ENCODE measurements at regions not wholly inside any gene's neighbourhood (a gene's known extent, or its start where the extent isn't known, plus 50 kb on each side); places are given as distances from the start of the nearest gene placed in this dataset.
"Not testable (repeated sequence)": the region's sequence is repeated elsewhere in the genome, so short reads cannot be mapped to it uniquely, and the experiment has no call there.

DNA sequence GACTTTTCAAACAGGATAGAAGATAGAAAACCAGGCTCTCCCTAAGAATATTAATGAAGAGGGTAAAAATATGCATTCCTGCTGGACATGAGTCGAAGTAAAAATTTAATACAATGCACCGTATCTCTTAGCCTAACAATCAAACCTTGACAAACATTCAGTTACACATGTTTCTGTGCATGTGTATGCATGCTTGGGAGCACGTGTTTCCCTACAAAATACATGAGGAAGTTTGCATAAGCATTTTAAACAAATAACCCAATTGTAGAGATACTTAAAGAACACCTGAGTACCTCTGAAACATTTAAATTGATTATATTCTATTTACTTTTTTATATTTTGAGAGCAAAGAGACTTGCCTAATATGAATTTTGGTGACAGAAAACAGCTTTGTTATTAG lies 1763.7 kb upstream of the SEL1L start:
- no peak for DNase-seq (ENCODE audit: low read depth)

DNA sequence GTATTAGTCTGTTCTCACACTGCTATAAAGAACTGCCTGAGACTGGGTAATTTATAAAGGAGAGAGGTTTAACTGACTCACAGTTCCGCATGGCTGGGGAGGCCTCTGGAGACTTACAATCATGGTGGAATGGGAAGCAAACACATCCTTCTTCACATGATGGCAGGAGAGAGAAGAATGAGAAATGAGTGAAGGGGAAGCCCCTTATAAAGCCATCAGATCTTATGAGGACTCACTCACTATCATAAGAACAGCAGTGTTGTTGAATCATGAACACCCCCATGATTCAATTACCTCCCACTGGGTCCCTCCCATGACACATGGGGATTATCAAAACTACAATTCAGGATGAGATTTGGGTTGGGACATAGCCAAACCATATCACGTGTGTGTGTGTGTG lies 1764.4 kb upstream of the SEL1L start:
- DNase-seq (ENCODE audit: low read depth): not testable (repeated sequence)

DNA sequence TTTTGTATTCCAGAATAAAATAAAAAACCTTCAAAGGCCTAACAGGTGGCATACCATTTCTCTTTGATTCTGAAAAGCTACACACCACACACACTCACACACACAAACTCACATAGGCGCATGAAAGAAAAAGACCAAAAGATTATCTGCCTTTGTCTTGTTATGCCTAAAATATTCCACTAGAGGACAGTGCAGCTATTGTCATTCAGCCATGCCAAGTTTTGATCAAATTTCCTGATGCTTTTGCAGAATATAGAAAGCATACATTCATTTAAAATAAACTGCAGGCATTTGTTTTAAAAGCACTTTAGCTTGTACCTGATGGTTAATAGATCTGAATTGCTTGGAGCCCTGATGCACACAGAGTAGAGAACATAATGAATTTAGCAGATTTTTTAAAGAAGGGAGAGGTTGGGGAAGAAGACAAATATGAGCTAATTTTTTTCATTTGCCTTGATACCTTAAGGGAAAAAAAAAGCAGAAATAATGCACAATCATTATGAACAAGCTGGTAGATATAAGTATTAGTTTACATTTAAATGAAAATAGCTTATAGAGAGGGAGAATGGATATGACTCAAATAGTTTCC lies 1766.9 kb upstream of the SEL1L start:
- DNase-seq (ENCODE audit: low read depth): no peak

DNA sequence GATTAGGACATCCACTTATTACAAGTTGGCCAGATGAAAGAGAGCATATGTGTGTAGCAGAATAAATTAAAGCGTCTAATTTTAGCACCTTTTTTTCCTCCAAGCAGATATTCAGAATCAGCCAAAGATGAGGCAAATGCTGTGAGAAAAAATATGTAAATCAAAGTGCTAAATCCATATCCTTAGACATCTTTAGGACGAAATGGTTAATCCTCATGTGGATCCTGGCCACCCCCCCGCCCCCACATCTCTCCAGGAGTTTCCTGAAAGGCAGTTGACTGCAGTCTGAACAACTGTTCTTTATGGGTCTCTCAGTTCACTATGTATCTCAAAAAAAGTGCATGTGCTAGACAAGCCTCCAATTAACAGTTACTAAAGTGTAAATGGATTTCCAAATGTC lies 1768.1 kb upstream of the SEL1L start:
- DNase-seq (ENCODE audit: low read depth): no peak

DNA sequence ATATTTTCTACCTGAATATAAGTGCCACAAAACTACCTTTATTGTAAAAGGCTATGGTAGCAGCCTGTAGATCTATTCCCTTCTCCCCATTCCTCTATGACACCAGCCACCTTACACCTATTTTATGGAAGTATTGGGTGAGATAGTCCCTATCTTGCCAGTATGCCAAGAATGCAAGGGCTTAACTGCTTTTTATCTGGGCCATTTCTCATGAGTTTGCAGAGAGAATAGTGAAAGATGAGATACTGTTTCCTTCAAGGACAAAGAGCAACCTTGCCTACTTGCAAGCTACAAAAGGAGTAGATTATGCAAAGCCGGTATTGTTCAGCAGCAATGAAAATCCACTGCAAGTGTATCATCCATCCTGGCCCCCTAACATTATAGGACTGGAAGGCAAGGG lies 1775.6 kb upstream of the SEL1L start:
- no peak for DNase-seq (ENCODE audit: low read depth)

DNA sequence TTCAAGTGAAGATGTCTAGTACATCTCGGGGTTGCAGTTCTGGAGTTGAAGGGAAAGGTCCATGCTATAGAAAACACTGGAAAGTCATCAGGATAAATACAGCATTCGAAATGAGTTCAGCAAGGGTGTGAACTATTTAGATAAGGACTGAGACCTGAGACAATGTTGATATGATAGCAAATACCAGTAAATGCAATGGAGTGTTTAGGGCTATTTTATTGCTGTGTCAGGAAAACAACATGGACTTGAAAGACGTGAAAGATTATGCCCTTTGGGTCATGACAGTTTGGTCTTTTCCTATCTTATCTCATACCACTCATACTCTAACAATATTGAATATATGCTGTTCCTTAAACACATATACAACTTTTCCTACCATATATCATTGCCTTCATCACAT lies 1776.2 kb upstream of the SEL1L start:
- DNase-seq (ENCODE audit: low read depth): no peak

DNA sequence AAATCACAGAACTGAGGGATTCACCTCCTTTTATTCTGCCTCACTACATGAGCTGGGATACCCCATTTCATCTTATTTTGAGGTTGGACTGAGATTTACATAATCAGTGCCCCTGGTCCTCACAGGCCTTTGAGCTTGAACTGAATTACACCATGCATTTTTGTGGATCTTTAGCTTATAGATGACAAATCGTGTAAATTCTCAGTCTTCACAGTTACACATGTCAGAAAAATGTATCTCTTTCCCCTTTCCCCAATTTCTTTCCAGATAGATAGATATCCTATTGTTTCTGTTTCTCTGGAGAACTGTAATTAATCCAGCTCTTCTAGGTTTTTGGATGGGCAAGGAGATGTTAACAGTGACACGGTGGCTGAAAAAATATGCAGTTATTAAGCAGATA lies 1778.9 kb upstream of the SEL1L start:
- DNase-seq (ENCODE audit: low read depth): no peak

DNA sequence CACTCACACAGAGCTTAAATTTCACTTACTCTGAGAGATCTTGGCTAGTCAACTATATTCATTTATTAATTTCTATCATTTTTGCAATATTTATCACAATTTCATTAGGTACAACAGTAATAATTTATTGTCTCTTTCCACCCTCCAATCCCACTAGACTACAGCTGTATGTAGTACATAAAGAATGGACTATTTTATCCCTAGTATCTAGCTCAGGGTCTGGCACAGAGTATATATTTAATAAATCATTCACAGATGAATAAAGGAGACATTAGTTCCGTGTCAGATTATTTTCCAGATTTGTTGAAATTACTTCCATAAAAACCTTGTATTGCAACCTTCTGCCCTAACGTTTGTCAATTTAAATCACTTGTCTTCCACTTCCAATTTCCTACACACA lies 1781.1 kb upstream of the SEL1L start:
- DNase-seq (ENCODE audit: low read depth): no peak

DNA sequence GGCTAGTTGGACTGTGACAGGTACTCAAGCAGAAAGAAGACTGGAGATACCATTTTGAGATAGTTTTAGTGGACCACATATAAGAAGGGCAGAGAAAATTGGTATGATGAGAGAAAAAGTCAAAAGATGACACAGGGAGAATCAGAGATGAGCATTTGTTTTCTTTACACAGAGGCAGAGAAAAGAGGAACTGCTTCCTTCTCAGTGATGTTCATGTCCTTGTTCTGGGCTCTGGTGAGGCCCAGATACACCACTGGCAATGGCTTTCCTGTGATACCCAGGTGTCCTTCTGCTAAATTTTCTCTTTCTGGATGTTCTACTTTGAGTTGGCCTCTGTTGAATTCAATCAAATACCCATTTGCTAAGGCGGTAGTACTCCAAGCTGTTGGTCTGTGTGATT lies 1782.7 kb upstream of the SEL1L start:
- DNase-seq (ENCODE audit: low read depth): no peak

DNA sequence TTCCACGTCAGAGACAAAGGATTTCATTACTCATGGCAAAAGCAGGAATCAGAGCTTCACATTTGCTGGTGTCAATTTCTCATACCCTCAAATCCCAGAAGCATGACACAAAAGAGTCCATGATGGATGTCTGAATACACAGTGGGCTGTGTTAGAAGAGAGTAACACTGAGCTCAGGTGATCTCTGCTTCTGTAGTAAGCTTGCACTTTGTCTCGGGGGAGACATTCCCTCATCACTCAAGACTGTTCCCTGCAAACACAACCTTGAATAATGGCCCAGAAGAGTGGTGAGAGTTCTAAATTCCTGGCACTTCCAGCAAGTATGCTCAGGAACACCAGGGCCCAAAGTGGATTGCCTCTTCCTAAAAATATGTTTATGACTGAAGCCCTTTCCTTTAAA lies 1787.2 kb upstream of the SEL1L start:
- no peak for DNase-seq (ENCODE audit: low read depth)

DNA sequence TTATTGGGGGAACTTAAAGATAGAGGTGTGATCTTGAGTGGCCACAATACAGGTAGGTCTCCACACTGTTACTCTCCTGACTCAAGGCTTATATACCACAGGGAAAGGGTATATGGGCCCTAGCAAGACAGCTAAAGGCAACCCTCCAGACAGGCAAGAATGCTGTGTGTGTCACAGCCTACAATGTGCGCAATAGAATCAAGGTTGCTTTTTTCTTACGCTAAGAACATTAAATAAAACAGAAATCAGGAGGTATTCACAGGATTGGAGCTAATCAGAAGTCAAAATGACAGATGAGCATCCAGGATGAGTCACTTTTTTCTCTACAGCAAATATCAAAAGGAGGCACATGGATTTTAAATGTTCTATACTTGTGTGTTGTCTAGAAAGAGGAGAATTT lies 1797.9 kb upstream of the SEL1L start:
- no peak for DNase-seq (ENCODE audit: low read depth)

DNA sequence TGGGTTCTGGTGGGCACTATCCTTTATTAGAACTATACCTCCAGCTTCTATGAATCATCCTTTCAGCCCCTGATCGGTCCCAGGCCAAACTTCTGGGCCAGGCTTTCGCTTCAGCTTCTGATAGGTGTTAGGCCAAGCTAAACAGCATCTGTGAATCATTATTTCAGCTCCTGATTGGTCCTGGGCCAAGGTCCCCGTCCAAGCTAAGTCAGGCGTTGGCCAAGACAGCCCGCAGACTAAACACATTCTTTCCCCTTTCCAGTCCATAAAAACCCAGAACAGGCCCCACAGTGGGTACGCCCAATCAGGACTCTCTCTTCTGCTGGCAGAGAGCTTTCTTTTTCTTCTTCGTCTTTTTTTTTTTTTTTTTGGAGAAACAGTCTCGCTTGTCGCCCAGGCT lies 1808.9 kb upstream of the SEL1L start:
- DNase-seq (ENCODE audit: low read depth): no peak

DNA sequence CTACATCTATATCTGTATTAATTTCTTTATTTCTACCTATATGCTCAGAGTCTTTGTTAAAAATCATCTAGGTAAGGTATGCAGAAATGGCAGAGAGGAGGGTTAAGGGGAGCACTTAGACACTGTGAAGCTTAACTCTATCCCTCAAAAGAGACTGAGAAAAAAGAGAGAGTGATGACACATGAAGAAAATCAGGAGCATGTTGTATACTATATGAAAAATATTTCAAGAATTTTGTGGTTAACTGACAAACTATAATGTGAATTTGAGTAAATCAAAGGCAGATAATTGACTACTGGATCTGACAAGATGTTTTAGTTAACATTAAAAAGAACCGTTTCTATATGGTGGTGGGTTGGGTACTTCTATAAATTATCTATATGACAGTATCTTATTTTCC lies 1814.2 kb upstream of the SEL1L start:
- no peak for DNase-seq (ENCODE audit: low read depth)

DNA sequence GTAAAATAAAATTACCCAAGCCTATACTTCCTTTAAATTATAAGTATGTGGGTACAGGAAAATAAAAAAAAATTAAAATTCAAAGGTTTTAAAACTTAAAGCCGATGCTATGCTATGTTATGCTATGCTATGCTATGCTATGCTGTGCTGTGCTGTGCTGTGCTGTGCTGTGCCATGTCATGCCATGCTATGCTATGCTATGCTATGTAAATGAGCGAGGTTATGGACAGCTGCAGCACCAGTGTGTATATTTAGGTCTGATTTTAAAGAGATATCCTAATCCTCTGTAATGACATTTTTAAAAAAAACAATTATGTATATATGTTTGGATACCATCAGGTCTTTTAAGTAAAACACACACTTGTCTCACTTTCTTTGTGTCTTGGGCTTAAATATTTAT lies 1822.0 kb upstream of the SEL1L start:
- DNase-seq (ENCODE audit: low read depth): no peak

DNA sequence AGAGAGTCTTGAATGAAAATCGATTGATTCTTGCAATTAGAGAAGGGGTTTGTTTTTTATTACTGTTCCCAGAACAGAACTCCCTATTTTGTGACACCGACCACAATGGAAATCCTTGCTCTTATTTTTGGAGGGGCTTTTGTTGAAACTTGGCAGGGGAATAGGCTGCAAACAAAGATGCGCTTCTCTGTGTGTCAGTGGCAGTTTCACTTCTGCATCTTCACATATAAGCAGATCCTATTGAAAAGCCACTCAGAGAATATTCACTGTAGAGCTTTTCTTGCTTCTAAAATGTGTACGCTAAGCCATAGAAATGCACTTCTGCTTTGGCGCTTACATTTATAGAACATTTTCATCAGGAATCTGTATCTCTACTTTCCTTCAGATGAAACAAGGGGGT lies 1822.4 kb upstream of the SEL1L start:
- DNase-seq (ENCODE audit: low read depth): no peak

DNA sequence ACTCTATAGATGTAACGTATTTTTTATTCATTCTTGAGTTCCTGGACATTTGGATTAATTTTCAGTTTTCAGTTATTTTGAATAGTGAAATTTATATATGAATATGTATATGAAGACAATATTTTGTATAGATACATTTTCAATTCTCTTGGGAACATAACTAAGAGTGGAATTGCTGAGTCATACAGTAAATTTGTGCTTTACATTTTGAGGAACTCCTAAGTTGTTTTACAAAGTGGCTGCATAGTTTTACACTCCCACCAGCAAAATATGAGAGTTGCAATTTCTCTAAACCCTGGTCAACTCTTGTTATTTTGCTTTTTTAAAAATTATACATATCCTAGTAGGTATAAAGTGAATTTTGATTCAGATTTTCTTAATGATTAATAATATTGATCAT lies 1838.6 kb upstream of the SEL1L start:
- no peak for DNase-seq (ENCODE audit: low read depth)

DNA sequence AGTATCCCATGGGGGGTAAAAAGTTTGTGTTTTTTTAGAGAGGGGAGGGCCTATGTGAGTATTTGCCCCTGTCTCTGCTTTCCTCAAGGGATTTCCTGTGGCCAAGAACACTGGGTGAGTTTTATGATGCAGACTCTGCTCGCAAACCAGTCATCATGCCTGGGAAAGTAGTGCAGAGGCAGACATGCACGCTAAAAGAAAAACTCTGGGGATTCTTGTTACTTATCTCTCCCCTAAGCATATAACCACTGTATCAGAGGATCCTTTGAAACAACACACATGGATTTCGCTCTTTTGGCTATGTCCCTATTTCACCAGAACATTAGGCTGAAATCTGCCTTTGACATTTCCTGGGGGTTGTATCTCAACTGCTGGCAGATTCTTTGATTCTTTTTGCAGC lies 1845.8 kb upstream of the SEL1L start:
- DNase-seq (ENCODE audit: low read depth): no peak

DNA sequence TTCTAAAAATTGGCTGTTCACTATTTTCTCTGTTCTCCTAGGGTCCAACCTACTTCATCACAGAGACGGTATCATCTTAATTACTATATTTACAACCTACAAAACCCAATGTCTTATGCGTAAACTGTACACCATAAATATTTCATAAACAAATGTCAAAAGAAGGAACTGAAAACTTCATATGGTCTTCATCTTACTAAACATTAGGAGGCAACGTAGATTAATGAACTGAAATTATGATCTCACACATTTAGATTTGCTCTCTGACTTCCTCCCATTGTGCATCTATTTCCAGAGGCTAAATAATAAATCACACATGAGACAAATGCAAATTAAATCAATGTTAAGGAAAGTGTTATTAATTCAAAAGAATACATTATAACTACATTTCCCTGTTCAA lies 1850.6 kb upstream of the SEL1L start:
- no peak for DNase-seq (ENCODE audit: low read depth)

DNA sequence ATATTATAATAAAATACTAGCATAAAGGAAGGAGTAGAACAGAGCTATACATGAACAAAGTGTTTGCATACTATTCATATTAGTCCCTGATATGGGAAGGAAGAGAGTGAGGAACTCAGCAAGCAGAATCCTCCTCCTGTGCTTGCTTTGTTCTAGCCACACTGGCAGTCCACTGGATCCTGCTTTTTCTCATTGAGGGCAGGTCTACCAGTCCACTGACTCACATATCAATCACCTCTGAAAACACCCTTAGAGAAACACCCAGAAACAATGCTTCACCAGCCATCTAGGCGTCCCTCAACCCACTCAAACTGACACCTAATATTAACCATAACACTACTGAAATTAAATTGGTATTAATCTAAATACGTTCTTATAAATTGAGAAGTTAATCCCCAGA lies 1861.7 kb upstream of the SEL1L start:
- no peak for DNase-seq (ENCODE audit: low read depth)

DNA sequence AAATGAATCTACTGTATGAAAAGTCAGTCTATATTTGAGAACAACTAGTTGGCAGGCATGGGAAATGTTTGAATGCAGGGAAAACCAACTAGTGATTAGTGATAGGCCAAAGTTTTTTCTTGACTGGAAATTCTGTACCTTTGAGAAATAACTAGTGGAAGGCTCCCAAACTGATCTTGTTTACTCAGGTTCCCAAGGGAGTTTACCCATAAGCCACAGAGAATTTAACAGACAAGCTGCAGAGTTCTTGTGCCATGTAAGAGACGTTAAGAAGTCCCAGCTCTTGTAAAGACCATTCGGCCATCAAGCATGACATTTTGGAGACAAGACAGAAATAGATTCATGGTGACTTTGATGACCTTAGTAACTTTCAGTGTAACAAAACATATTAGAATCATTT lies 1882.8 kb upstream of the SEL1L start:
- DNase-seq (ENCODE audit: low read depth): no peak

DNA sequence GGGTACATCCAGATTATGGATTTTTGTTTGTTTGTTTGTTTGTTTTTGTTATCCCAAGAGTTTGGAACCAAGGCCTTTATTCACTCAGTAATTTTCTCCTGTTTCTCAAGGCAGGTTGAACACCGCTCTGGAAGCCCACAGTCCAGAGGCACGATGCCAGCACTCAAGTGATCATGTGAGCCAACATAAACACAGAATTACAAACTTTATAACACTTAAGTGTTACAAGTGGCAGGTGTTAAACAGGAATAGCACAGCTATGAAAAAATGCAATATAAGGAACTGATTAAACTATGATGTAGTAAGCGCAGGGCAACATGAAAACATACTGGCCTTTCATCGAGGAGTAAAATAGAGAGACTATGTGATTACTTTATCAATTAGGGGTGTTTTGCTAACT lies 1885.8 kb upstream of the SEL1L start:
- no peak for DNase-seq (ENCODE audit: low read depth)

DNA sequence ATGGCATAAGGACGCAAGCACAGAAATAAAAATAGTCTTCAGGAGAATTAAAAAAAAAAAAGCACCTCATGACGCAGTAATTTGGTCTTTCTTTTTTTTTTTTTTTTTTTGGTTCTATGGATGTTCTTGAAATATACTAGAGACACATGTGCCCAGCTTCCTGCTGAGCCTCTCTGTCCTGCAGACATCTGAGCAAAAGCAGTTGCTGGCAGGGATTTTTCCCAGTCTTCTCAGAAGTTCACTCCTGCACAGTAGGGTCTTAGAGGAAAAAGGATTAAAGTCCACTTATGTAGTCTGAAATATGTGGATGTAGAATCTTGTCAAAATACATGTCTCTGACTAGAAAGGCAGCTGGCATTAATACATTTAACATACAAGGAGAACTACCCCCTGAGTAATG lies 1888.1 kb upstream of the SEL1L start:
- no peak for DNase-seq (ENCODE audit: low read depth)

DNA sequence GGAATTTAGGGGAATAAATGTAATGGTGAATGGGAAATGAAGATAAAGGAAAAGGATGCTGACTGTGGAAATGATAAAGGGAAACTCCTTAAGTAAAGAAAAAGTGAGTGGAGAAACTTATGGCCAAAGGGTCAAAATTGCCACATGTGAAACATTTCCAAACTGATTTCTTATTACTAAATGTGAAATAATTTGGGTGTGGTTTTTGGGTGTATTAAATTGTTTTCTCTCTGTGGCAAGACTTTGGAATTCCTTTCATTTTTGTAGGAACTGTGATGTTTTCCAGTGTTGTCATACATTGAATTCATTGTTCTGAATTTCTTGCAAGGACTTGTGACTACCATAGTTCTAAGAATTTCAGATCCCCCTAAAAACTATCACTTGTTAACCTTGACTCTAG lies 1891.5 kb upstream of the SEL1L start:
- no peak for DNase-seq (ENCODE audit: low read depth)

DNA sequence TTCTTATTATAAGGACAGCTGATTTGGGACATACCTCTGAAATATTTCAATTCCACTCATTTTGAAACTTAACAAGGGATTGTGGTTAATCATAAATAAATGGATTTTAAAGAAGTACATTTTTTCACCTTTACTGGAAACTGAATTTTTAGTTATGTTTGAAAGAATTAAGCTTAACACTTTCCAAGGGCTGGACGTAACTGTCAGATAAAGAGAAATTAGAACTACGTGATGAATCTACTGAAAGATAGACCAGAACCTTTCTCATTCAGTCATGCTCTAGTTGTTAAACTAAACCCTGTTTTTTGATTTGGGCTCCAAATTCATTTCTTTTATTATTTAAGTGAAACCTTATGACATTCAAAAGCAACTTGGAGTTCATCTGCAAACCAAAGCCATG lies 1892.1 kb upstream of the SEL1L start:
- DNase-seq (ENCODE audit: low read depth): no peak

DNA sequence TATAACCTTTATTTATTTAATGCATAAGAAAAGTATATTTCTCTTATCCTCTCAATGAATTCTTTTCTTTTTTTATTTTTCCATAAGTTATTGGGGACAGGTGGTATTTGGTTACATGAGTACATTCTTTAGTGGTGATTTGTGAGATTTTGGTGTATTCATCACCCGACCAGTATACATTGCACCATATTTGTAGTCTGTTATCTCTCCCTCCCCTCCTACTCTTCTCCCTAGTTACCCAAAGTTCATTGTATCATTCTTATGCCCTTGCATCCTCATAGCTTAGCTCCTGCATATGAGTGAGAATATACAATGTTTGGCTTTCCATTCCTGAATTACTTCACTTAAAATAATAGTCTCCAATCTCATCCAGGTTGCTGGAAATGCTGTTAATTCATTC lies 1900.0 kb upstream of the SEL1L start:
- no peak for DNase-seq (ENCODE audit: low read depth)

Data from Daoy (cell line).